ENCODE measurements at regions not wholly inside any gene's neighbourhood (a gene's known extent, or its start where the extent isn't known, plus 50 kb on each side); places are given as distances from the start of the nearest gene placed in this dataset.

DNA sequence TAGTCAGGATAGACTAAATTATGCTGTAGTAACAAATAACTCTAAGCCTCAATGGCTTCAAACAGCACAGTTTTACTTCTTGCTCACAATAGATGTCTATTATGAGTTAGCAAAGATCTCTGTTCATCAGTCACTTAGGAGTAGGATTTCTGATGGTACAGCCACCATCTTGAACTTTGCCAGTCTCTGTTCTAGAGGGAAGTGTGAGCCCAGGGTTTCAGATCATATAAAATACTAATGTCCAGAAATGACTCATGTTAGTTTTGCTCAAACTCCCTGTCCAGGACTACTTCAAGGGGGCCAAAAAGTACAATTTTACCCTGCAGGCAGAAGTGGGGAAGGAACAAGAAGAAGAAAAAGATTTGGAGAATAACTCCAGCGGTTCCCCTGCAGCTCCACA lies 77.1 kb upstream of the LSM6 start:
- TF ChIP-seq FOXM1 (IDR thresholded peaks at IDR 0.05; ENCODE audit: borderline replicate concordance, low read depth) (no peak), TCF12 (IDR thresholded peaks at IDR 0.05; ENCODE audit: low read depth) (no peak)

DNA sequence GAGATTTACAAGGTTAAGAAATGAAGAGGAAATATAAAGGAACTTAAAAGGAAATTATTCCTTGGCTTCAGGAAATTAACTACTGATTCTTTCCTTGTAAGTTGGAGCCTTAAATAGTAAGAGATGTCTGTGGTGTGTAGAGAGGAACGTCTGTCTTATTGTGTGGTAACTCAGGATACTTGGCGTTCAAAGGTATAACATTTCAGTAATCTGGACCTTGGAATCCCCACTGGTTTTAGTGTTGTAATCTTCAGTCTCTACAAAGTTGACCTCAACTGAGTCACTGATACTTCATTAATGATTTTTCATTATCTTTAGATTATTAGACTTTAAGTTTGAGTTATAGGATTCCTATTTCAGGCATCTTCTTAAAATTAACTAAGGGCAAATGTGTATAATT lies 79.1 kb upstream of the LSM6 start:
- TF ChIP-seq NFIC (IDR thresholded peaks at IDR 0.05), result no peak
- no peak for TF ChIP-seq TAF1 (IDR thresholded peaks at IDR 0.05; ENCODE audit: low read depth)
- TF ChIP-seq CEBPB (IDR thresholded peaks at IDR 0.05), result no peak
- TF ChIP-seq CREB1 (IDR thresholded peaks at IDR 0.05; ENCODE audit: low read depth), result no peak
- TF ChIP-seq FOXM1 (IDR thresholded peaks at IDR 0.05; ENCODE audit: borderline replicate concordance, low read depth), result no peak
- TF ChIP-seq EP300 (IDR thresholded peaks at IDR 0.05; ENCODE audit: borderline replicate concordance), result no peak
- no peak for TF ChIP-seq EGR1 (IDR thresholded peaks at IDR 0.05)
- no peak for TF ChIP-seq TCF12 (IDR thresholded peaks at IDR 0.05; ENCODE audit: low read depth)
- no peak for TF ChIP-seq RAD21 (IDR thresholded peaks at IDR 0.05; ENCODE audit: low read depth)
- no peak for TF ChIP-seq TEAD4 (IDR thresholded peaks at IDR 0.05)
- TF ChIP-seq YY1 (IDR thresholded peaks at IDR 0.05; ENCODE audit: low read depth), result no peak
- TF ChIP-seq, protein P1, sequence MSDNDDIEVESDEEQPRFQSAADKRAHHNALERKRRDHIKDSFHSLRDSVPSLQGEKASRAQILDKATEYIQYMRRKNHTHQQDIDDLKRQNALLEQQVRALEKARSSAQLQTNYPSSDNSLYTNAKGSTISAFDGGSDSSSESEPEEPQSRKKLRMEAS (IDR thresholded peaks at IDR 0.05), result no peak

DNA sequence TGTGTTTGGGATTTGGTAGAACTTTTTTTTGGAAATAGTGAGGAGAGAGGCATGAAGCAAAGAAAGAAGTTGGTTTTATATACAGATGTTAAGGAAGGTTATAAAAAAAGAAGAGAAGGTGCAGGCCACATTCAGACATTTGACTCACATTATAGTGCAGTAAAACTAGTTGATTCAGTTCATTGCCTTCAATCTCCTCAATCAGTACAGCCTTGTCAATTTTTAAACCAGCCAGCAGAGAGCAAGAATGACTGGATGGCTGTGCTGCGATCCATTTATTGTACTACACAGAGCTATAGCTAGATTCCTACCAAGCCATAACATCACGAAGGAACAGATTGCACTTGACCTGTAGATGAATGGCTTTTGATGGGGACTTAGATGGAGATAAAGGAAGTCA lies 79.7 kb upstream of the LSM6 start:
- TF ChIP-seq TCF12 (IDR thresholded peaks at IDR 0.05; ENCODE audit: low read depth), result no peak
- TF ChIP-seq CREB1 (IDR thresholded peaks at IDR 0.05; ENCODE audit: low read depth), result no peak
- TF ChIP-seq, protein P1 (IDR thresholded peaks at IDR 0.05), result no peak
- TF ChIP-seq YY1 (IDR thresholded peaks at IDR 0.05; ENCODE audit: low read depth), result no peak

GRCh38 chr4:146095091-146095690 lies 80.3 kb upstream of the LSM6 start:
- TF ChIP-seq RAD21 (IDR thresholded peaks at IDR 0.05; ENCODE audit: low read depth) (peak; percentile 65), USF1 (IDR thresholded peaks at IDR 0.05) (no peak)

GRCh38 chr4:146088690-146089089 lies 86.8 kb upstream of the LSM6 start:
- TF ChIP-seq FOXM1 (IDR thresholded peaks at IDR 0.05; ENCODE audit: borderline replicate concordance, low read depth) (no peak), TEAD4 (IDR thresholded peaks at IDR 0.05) (no peak)

DNA sequence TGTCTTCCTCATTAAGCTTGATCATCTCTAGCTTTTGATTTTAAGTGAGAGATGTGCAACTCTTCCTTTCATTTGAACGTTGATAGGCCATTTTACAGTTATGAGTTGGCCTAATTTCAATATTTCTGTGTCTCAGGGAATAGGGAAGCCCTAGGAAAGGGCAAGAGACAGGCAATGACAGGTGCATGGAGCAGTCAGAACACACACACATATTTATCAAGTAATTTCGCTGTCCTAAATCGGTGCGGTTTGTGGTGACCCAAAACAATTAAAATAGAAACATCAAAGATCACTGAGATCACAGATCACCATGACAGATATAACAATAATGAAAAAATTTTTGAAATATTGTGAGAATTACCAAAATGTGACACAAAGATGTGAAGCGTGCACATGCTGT lies 87.7 kb upstream of the LSM6 start:
- TF ChIP-seq NFIC (IDR thresholded peaks at IDR 0.05), result no peak
- no peak for TF ChIP-seq TEAD4 (IDR thresholded peaks at IDR 0.05)
- TF ChIP-seq TAF1 (IDR thresholded peaks at IDR 0.05; ENCODE audit: low read depth), result no peak
- TF ChIP-seq TCF12 (IDR thresholded peaks at IDR 0.05; ENCODE audit: low read depth), result no peak
- no peak for TF ChIP-seq RAD21 (IDR thresholded peaks at IDR 0.05; ENCODE audit: low read depth)
- TF ChIP-seq ZBTB7A (IDR thresholded peaks at IDR 0.05; ENCODE audit: low read depth), result no peak
- TF ChIP-seq CEBPB (IDR thresholded peaks at IDR 0.05), result no peak
- TF ChIP-seq YY1 (IDR thresholded peaks at IDR 0.05; ENCODE audit: low read depth), result no peak
- TF ChIP-seq EGR1 (IDR thresholded peaks at IDR 0.05), result no peak
- no peak for TF ChIP-seq EP300 (IDR thresholded peaks at IDR 0.05; ENCODE audit: borderline replicate concordance)
- TF ChIP-seq CREB1 (IDR thresholded peaks at IDR 0.05; ENCODE audit: low read depth), result no peak
- TF ChIP-seq, protein P1 (IDR thresholded peaks at IDR 0.05), result no peak
- TF ChIP-seq FOXM1 (IDR thresholded peaks at IDR 0.05; ENCODE audit: borderline replicate concordance, low read depth), result no peak
- no peak for TF ChIP-seq USF1 (IDR thresholded peaks at IDR 0.05)
- TF ChIP-seq, protein P2, sequence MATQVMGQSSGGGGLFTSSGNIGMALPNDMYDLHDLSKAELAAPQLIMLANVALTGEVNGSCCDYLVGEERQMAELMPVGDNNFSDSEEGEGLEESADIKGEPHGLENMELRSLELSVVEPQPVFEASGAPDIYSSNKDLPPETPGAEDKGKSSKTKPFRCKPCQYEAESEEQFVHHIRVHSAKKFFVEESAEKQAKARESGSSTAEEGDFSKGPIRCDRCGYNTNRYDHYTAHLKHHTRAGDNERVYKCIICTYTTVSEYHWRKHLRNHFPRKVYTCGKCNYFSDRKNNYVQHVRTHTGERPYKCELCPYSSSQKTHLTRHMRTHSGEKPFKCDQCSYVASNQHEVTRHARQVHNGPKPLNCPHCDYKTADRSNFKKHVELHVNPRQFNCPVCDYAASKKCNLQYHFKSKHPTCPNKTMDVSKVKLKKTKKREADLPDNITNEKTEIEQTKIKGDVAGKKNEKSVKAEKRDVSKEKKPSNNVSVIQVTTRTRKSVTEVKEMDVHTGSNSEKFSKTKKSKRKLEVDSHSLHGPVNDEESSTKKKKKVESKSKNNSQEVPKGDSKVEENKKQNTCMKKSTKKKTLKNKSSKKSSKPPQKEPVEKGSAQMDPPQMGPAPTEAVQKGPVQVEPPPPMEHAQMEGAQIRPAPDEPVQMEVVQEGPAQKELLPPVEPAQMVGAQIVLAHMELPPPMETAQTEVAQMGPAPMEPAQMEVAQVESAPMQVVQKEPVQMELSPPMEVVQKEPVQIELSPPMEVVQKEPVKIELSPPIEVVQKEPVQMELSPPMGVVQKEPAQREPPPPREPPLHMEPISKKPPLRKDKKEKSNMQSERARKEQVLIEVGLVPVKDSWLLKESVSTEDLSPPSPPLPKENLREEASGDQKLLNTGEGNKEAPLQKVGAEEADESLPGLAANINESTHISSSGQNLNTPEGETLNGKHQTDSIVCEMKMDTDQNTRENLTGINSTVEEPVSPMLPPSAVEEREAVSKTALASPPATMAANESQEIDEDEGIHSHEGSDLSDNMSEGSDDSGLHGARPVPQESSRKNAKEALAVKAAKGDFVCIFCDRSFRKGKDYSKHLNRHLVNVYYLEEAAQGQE (IDR thresholded peaks at IDR 0.05; ENCODE audit: low read depth), result no peak

GRCh38 chr4:146076081-146076480 lies 99.4 kb upstream of the LSM6 start:
- TF ChIP-seq, protein P2 (IDR thresholded peaks at IDR 0.05; ENCODE audit: low read depth), result no peak
- TF ChIP-seq YY1 (IDR thresholded peaks at IDR 0.05; ENCODE audit: low read depth) (no peak), TEAD4 (IDR thresholded peaks at IDR 0.05) (no peak), TCF12 (IDR thresholded peaks at IDR 0.05; ENCODE audit: low read depth) (no peak)
